C1 segment of cervical spinal cord (tissue), 14 donors: ENCODE measurements at regions not wholly inside any gene's neighbourhood (a gene's known extent, or its start where the extent isn't known, plus 50 kb on each side); places are given as distances from the start of the nearest gene placed in this dataset.
"Not testable (repeated sequence)": the region's sequence is repeated elsewhere in the genome, so short reads cannot be mapped to it uniquely, and the experiment has no call there.

Source experiments
- DNase-seq, 14 donors: peaks; one replicate each; lab custom pipeline; 2025; lab: John Stamatoyannopoulos, UW

DNA sequence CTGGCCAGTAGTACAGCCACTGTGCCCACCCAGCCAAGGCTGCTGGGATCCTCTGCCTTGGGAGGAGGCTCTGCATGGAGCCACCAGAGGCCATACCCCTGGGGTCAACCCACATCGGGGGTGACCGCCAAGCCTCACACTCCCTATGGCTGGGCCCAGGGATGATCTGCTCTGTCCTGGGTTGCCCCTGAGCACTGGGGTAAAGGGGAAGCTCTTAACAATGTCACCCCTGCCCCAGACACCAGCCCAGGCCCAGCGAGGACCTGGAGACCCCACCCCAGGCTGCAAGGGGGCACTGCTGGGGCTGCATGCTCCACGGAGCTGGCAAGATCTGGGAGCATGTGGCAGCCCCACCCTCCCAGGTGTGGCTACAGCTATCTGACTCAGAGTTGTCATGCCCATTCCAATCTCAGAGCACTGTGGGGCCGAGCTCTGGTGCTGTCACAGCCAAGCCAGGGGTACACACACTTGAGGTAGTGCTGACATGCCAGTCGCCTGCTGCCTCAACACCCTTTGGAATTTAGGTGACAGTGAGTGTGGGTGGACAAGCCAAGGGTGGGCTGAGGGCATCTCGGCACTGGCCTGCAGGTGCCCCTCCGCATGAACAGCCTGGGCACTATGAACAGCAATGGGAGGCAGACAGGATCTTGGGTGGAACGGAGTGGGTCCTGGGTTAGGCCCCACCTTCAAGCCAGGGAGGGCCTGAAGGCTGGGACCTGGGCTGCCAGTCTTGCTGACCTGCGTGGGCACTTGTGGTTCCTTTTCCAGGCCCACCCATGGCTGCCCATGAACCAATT is 427.7 kb downstream of the LRRIQ3 start:
- DNase-seq: no peak

DNA sequence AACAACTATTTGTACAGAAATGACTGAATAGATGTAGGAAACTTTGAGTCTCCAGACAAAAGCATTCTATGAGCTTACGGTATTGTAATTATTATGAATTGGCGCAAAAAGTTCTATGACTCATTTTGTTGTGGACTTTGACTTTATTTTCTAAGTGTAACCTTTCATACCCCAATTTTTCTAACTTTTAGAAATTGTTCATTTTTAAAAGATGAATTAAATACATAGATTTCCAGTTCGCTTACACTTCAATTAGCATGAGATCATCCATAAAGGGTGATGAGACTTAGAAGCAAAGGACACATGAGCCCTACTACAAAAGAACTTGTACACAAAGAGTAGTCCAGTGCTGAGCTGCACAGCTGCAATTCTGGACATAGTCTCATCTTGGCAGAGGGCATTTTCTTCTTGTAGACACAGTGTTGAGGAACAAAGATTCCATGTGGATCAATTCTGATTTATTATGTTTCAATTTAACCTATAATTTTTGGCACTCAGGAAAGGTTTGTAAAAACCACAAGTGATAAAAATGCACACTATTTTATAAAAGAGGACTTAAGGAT is 431.1 kb downstream of the LRRIQ3 start:
- DNase-seq: no peak

GRCh38 chr1:73765551-73766233 is 432.3 kb downstream of the LRRIQ3 start:
- DNase-seq: no peak

GRCh38 chr1:73761559-73761958 is 436.4 kb downstream of the LRRIQ3 start:
- no peak for DNase-seq

- DNase-seq: no peak
These were observed 439.0 kb downstream of the LRRIQ3 start for GRCh38 chr1:73759011-73759410.

DNA sequence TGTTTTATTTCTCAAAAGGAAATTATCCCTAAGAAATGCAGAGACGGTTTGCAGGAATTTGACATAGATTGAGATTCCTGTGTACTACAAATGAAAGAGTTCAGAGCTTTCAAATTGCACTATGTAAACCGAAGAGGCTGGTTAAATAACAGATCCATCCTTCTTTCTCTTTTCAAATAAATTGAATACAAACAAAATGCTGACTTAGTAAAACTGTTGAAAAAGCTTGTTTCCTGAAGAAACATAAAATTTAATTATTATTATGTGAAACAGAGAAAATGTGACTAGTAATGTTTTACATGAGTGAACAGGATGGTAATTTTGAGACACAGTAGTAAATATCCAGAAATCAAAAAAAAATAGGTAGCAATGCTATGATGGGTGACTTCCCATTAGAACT is 441.2 kb downstream of the LRRIQ3 start:
- DNase-seq: no peak

- DNase-seq: no peak
These were observed 442.3 kb downstream of the LRRIQ3 start for GRCh38 chr1:73755649-73756048.

DNA sequence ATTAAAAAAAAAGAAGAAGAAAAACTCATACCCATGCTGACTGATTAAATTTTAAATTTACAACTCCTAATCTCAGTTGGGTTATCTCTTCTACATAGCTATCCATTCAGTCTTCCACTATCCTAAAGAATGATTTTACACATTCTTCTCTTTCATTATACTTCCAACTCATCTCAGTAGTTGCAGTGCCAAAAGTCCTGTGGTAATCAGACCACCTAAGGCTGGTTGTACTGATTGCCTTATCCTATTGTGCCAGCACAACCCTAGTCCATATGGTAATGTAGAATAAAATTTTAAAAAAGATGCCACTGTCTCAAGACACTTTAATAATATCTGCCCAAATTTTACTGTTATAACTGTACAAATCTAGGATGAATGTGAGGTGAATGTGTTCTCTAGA is 448.0 kb downstream of the LRRIQ3 start:
- peak in 1 of 14 donors; percentile 89 for DNase-seq

DNA sequence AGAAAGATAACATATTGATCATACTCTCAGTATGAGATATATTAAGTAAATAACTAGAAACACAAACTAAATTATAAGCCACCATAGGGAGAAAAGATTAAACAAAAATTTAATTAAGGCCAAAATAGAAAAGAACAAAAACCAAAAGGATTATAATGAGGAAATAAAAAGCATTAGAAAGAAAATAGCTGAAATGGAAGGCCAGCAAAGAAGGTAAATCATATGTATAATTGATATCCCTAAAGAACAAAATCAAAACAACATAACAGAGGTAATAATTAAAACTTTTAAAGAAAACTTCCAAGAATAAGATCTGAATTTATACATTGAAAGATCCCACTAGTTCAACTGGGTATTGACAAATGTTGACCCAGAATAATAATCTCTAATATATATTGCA is 453.0 kb downstream of the LRRIQ3 start:
- no peak for DNase-seq

DNA sequence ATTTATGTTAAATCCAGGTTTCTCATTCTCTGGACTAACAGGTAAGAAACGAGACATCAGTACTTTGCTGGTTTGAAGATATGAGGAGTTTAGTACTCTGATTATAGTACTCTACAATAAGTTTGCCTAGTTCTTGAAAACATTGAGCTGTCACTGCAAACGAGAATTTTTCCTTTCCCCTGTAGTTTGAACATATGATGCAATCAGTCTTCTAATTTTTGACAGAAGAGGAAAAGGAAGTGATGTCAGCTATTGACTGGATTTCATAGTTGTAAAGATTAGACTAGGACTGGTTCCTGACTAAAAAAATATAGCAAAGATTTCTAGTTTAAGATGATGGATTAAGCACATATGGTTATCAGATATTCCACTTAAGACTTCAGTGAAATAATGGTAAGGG is 461.9 kb downstream of the LRRIQ3 start:
- no peak for DNase-seq

DNA sequence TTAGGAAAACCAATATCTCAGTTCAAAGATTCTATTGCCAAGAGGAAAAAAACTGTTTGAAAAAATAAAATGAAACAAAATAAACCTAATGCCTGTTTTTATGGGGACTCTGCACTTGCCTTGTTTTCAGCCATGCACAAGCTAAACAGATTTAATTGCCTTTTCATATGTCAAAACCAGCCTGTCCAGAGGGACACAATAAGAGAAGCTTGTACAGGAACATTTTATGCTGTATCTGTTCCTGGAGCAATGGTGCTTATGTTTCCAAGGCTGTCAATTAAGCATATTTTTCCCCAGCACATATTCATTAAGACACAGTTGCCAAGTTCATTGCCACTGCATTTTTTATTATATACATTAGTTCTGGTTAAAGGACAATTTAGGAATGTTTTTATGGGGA is 470.9 kb downstream of the LRRIQ3 start:
- DNase-seq: no peak

DNA sequence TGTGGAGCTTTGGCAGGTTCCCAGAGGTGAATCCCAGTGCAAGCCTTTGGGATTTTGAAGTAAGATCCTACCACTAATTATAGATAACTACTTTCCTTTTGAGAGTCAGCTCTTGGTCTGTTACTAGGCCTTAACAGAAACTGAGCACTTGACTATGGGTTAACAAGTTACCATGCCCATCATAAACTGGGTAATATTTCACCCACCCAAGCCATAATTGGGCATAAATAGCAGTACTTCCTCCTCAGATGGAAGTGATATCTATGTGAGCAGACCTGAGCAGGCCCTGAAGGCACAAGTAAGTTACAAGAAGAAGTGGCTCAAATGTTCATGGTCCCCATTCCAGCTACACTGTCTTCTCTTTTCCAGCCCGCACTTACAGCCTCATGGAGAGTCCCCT is 475.9 kb downstream of the LRRIQ3 start:
- no peak for DNase-seq

- peak in 2 of 14 donors; percentile 0 to 94 for DNase-seq
These were observed 480.0 kb downstream of the LRRIQ3 start for GRCh38 chr1:73717976-73718375.

GRCh38 chr1:73711089-73711488 is 486.9 kb downstream of the LRRIQ3 start:
- no peak for DNase-seq

GRCh38 chr1:73701826-73702225 is 496.1 kb downstream of the LRRIQ3 start:
- no peak for DNase-seq

GRCh38 chr1:73676186-73676585 is 521.8 kb downstream of the LRRIQ3 start:
- DNase-seq: no peak

DNA sequence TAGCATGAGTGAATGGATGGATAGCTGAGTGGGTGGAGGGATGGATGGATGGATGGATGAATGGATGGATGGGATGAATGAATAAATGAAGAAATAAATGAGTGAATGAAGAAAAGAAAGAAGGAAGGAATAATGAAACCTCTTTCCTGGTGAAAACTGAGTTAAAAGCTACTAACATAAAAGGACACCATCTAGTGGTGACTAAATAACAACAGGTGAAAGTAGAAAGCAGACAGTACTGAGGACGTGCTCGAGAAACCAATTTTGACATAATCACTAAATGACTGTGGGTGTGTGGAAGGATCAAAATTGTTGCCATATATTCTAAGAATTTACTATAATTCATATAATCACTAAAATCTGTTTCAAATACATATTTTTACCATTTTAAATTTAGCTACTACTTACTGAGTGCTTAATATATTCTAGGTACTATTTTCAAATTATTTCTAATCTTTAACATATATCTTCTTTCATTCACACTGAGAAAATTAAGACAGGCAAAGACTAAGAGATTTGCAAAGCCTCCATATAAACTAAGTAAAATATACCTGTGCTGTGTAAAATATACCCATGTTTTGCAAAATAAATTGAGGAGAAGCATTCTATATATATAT is 522.9 kb downstream of the LRRIQ3 start:
- no peak for DNase-seq

- peak in 2 of 14 donors; percentile 1 to 52 for DNase-seq
These were observed 524.0 kb downstream of the LRRIQ3 start for GRCh38 chr1:73673971-73674370.

DNA sequence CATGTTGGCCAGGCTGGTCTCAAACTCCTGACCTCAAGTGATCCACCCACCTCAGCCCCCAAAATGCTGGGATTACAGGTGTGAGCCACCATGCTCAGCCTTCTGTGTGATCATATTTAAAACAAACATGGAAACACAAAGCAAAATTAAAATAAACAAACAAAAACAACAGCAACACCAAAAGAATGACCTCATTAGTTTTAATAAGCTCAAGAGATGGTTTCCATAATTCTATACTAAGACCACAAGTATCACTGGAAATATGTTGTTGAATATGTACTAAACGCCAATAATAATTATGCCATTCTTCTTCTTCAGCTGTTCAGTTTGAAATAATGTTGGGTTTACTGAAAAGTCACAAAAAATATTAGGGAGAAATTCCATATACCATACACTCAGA is 526.4 kb downstream of the LRRIQ3 start:
- no peak for DNase-seq

DNA sequence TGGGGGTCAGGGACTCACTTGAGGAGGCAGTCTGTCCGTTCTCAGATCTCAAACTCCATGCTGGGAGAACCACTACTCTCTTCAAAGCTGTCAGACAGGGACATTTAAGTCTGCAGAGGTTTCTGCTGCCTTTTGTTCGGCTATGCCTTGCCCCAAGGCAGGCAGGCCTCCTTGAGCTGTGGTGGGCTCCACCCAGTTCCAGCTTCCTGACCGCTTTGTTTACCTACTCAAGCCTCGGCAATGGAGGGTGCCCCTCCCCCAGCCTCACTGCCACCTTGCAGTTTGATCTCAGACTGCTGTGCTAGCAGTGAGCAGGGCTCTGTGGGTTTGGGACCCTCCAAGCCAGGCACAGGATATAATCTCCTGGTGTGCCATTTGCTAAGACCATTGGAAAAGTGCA is 530.0 kb downstream of the LRRIQ3 start:
- DNase-seq: not testable (repeated sequence)

DNA sequence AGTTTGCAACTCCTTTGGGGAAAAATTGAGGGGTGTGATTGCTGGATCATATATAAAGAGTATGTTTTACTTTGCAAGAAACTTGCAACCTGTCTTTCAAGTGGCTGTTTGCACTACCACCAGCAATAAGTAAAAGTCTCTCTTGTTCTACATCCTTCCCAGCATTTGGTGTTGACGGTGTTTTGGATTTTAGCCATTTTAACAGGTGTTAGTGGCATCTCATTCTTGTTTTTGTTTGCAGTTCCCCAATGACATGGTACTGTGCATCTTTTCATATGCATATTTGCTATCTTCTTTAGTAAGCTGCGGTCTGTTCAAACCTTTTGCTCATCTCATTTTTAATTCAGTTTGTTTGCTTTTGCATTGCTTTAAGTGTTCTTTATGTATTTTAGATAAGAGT is 535.5 kb downstream of the LRRIQ3 start:
- peak in 1 of 14 donors; percentile 42 for DNase-seq

- DNase-seq: no peak
These were observed 538.8 kb downstream of the LRRIQ3 start for GRCh38 chr1:73659136-73659535.
